ENCODE measurements at regions not wholly inside any gene's neighbourhood (a gene's known extent, or its start where the extent isn't known, plus 50 kb on each side); places are given as distances from the start of the nearest gene placed in this dataset.

DNA sequence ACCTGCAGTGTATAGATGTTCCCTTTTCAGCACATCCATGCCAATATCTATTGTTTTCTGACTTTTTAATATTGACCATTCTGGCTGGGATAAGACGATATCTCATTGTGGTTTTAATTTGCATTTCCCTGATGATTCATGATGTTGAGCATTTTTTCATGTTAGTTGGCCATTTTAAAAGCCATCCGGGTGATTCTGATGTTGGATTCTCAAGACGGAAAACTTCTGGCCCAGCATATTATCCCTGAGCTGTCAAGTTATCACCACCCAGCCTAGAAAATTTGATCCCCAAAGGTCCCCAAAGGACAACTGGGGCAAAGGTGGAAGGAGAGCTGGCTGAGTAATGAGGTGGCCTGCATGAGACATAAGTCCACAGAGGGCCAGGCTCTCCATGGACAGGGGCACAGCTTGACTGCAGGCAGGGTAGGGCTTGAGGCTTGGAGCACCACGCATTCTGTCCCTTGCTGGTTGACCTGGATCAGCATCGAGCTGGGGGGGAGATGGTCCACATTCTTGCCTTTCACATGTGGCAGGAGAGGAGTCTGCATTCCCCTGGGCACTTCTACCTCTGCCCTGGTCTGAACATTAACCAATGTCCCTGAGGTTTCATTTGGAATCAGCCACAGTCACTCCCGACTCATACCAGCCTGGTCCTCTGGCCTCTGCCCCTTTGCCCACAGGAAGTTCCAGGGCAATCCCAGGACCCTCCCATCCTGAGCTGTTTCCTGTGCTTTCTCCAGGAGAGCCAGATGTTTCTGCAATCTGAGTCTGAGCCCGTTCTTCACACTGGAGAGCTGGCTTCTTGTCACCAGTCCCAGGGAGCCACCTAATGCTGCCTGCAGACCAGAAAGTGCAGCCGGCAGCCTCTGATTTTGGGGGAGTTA lies 69.2 kb downstream of the ISG20 start:
- no peak for DNase-seq

DNA sequence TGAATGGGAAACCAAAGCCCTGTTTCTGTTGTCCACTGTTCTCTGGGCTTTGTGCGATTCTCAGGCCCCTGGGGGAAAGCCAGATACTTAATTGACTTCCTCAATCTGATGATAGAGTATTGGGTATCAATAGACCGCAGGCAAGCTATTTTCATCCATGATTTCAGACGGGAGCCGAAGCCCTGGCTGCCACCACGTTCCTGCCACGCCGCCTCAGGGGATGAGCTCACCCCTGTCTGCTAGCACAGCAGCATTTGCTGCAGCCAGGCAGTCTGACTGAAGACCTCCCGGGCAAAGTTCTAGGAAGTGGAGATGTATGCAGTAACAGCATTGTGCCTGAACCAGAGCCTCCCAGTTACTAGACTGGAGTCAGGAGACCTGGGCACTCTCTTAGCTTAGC lies 69.8 kb downstream of the ISG20 start:
- no peak for DNase-seq

DNA sequence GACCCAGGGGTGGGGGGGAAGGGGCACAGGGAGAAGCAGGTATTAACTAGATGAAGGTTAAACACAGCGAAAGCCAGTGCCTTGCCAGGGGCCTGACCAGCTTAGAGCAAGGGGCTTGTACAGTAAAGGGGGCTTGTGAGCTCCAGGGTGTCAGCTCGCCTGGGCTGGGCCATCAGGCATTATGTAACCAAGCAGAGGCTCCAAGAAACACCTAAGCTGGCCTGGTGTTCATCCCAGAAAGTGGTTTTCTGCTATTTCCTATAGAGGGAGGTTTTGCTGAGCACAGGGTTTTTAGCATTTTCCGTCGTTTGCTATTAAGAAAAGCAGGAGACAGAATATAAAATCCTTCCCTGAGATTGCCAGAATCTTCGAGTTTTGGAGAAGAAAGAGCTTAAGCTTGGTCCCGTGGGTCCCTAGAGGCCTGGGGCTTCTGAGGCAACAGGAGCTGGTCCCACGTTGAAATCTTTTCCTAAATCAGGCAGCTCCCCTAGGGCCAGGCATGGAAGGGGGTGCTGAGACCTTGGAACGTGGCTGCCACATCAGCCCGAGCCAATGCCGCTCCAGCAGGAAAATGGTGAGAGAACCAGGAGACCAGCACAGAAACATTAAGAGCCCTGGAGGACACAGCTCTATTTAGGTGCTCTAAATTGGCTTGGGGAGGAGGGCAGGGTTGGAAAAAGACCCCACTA lies 71.4 kb downstream of the ISG20 start:
- DNase-seq = no peak

- no peak for DNase-seq
Measured at GRCh38 chr15:88711806-88712205, 73.0 kb downstream of the ISG20 start.

DNA sequence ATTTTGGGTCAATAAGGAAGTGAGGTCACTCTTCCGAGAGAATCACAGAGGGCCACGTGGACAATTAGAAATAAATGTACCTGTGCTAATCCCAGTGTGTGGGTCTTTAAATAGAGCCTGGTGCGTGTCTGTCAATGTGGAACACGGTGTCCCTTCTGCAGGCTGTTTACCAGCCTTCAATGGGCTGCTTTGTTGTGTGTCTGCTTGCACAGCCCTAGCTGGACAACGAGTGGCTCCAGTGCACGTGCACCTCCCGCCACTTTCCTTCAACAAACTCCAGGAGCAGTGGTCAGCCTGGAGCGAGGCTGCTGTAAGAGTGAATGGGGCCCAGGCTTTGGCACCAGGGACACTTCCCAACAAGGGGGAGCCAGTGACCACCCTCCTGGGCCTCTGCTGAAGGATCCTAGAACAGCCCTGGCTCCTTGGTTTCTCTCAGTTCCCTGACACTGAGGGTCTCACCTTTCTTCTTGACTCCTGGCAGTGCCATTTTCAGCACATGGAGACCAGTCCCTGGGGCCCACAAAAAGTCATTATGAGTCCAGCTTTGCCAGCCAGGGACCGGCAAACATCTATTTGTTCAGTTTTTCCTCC lies 76.1 kb downstream of the ISG20 start:
- DNase-seq = peak; percentile 11 to 25

GRCh38 chr15:88716543-88717381 lies 77.9 kb downstream of the ISG20 start:
- no peak for DNase-seq

- DNase-seq = no peak
Measured at GRCh38 chr15:88717382-88718031, 78.7 kb downstream of the ISG20 start.

GRCh38 chr15:88718731-88719130 lies 79.9 kb downstream of the ISG20 start:
- DNase-seq = no peak

- no peak for DNase-seq
Measured at GRCh38 chr15:88719654-88720053, 80.8 kb downstream of the ISG20 start.

GRCh38 chr15:88725305-88726210 lies 77.7 kb upstream of the ACAN start:
- DNase-seq = no peak

DNA sequence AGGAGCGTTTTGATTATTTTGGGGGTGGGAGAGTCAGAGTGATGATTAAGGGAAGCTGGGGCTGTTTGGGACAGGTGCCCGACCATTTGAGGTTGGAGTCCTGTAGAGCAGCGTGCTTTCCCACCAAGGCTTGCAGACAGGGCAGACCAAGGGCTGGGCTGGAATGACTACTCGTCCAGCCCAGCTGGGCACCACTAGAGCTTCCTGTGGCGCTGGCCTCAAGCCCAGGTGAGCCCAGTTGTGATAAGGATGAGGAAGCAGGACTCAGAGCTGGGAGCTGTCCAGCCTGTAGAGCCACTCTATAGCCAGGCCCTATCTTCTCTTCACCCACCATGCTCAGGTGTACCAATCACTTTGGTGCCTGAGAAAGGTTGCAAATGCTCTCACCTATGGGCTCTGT lies 75.8 kb upstream of the ACAN start:
- DNase-seq = no peak

GRCh38 chr15:88729581-88729980 lies 73.7 kb upstream of the ACAN start:
- DNase-seq = no peak

- DNase-seq = no peak
Measured at GRCh38 chr15:88730751-88731150, 72.5 kb upstream of the ACAN start.

DNA sequence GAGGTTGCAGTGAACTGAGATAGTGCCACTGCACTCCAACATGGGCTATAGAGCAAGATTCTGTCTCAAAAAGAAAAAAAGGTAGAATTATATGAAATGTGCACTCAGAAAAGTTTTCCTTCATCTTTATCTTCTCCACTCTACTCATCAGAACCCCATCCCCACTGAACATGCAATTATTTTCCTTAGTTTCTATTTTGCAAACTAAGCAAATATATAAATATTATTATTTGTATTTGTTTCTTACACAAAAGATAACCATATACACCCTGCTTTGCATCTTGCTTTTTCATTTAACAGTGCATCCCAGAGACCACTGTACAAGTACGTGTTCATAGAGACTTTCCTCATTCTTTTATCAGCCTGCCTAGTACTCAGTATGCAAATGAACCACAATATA lies 68.0 kb upstream of the ACAN start:
- no peak for DNase-seq

DNA sequence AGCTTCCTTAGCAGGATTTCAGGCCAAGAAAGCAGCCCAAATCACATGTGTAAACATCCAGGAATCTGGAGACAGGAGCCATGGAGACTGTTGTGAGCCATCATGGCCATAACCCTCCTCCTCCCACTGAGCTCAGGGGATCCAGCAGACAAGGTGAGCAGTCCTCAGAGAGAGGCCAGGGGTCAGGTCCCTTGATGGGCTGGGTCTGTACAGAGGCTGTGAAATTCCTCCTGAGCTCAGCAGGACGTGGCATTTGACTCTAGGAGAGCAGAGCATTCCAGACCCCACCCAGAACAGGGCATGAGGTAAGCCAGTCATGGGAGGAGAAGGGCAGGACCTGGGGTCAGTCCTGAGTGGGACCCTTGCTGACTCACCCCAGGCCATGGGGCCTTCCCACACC lies 67.0 kb upstream of the ACAN start:
- DNase-seq = no peak

DNA sequence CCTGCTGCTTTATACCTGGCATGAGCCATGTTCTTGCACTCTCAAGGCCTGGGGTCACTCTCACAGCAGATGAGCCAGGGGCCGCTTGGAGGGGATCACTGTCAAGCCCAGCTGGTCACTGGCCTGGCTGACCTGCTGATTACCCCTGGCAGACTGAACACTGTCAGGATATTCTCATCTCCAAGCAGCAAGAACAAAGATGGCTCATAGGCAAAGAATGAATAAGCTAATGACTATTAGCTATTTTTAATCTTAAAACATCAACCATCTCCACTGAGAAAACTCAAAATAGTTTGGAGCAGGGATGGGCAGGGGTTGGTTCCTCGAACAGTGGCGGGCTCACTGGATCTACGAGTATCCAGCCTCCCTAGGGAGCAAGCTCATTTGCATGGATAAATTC lies 64.4 kb upstream of the ACAN start:
- DNase-seq = no peak

- DNase-seq = no peak
Measured at GRCh38 chr15:88739541-88739940, 63.7 kb upstream of the ACAN start.

- DNase-seq = no peak
Measured at GRCh38 chr15:88740356-88740755, 62.9 kb upstream of the ACAN start.

- no peak for DNase-seq
Measured at GRCh38 chr15:88741046-88741445, 62.2 kb upstream of the ACAN start.

DNA sequence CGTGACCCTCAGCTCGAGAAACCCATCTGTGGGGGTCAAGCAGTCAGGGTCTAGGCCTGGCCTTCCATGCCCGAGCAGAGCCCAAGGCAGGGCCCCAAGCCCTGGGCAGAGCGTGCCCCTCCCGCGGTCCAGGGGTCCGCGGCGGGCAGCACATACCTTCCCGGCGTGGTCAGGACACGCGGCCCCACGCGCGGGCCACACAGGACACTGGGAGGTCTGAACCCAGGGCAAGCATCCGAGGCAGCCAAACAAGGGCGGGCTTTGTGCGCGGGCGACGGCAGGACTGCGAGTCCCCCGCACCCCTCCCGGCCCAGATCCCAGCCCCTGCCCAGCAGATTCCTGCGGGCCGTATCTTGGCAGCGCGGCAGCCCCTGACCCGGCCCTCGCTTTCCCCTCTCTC lies 61.6 kb upstream of the ACAN start:
- DNase-seq = peak in 1 of 2 donors; percentile 6

DNA sequence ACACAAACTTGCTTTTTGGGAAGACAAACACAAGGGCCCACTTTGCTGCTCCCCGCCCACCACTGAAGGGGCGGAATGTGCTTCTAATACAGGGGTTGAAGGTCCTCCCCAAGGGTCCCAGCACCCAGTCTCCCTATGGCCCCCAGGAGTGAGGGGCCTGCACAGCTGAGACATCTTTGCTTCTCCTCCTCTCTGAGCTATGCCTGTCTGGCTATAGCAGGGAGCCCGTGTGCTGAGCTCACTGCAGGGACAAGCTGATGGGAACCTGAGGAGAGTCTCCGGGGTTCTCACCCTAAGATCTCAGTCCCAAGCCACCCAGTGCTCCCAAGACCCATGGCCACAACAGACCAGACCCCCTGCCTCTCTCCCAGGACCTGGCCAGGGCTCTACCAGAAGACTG lies 61.1 kb upstream of the ACAN start:
- no peak for DNase-seq
